LNCaP clone FGC (cell line): ENCODE measurements at regions not wholly inside any gene's neighbourhood (a gene's known extent, or its start where the extent isn't known, plus 50 kb on each side); places are given as distances from the start of the nearest gene placed in this dataset.
A peak's percentile ranks its signal among the peaks of the same experiment; 100 is the strongest.

ENCODE experiments used
- DNase-seq: peaks from one replicate; pipeline ENCODE4 v3.0.0-alpha.2; 2011; ENCODE audit warnings: low read depth
- H3K4me3 ChIP-seq: 2 replicates; pipeline ENCODE4 v1.5.1; 2011; ENCODE audit warnings: mild to moderate bottlenecking, low read depth, low read length, control low read depth
- CTCF ChIP-seq: IDR thresholded peaks from 2 replicates; pipeline ENCODE4 v1.5.1; 2012; ENCODE audit warnings: mild to moderate bottlenecking; ENCODE audit not compliant: control insufficient read depth, insufficient read depth; ENCODE audit errors: extremely low read depth

- no peak for DNase-seq
- TF ChIP-seq CTCF: no peak
- no peak overlapping the region for H3K4me3 ChIP-seq
Measured at GRCh38 chr12:125738211-125738610, 673.0 kb downstream of the AACS start.

GRCh38 chr12:125742413-125742812, 677.2 kb downstream of the AACS start:
- no peak overlapping the region for H3K4me3 ChIP-seq
- no peak for TF ChIP-seq CTCF
- no peak for DNase-seq

- no peak for DNase-seq
- H3K4me3 ChIP-seq: no peak overlapping the region
- no peak for TF ChIP-seq CTCF
Measured at GRCh38 chr12:125744201-125744600, 679.0 kb downstream of the AACS start.

- no peak overlapping the region for H3K4me3 ChIP-seq
- TF ChIP-seq CTCF: no peak
- DNase-seq: no peak
Measured at GRCh38 chr12:125755512-125755911, 690.3 kb downstream of the AACS start.

GRCh38 chr12:125766091-125766490, 700.9 kb downstream of the AACS start:
- H3K4me3 ChIP-seq: no peak overlapping the region
- TF ChIP-seq CTCF: no peak
- no peak for DNase-seq

- TF ChIP-seq CTCF: no peak
- no peak overlapping the region for H3K4me3 ChIP-seq
- DNase-seq: no peak
Measured at GRCh38 chr12:125772403-125772802, 707.2 kb downstream of the AACS start.

GRCh38 chr12:125773033-125773640, 707.9 kb downstream of the AACS start:
- no peak overlapping the region for H3K4me3 ChIP-seq
- peak; percentile 68 for TF ChIP-seq CTCF
- DNase-seq: peak; percentile 38
